ENCODE measurements at regions not wholly inside any gene's neighbourhood (a gene's known extent, or its start where the extent isn't known, plus 50 kb on each side); places are given as distances from the start of the nearest gene placed in this dataset.

- TF ChIP-seq CTCF (IDR thresholded peaks at IDR 0.05; ENCODE audit: poor library complexity, severe bottlenecking): no peak
- no peak for TF ChIP-seq EZH2 (IDR thresholded peaks at IDR 0.05; ENCODE audit: borderline replicate concordance, insufficient read depth, low read length, poor library complexity, severe bottlenecking)
- no peak for TF ChIP-seq RAD21 (conservative IDR thresholded peaks at IDR 0.05)
- TF ChIP-seq POLR2AphosphoS5 (IDR thresholded peaks at IDR 0.05): no peak
- TF ChIP-seq SMC3 (conservative IDR thresholded peaks at IDR 0.05; ENCODE audit: poor library complexity): no peak
- TF ChIP-seq REST (IDR thresholded peaks at IDR 0.05; ENCODE audit: borderline replicate concordance): no peak
Measured at GRCh38 chr2:67479261-67479660, 82.1 kb downstream of the ETAA1 start.

Measured in neural cell (in vitro differentiated cells).